Endothelial cell of hepatic sinusoid (primary cell): ENCODE measurements at regions not wholly inside any gene's neighbourhood (a gene's known extent, or its start where the extent isn't known, plus 50 kb on each side); places are given as distances from the start of the nearest gene placed in this dataset.

Experiments
- in situ Hi-C: cut with HindIII; loops from 2 replicates; pipeline ENCODE4 v1.10.0; 2017; ENCODE audit warnings: low sequenced_read_pairs

DNA sequence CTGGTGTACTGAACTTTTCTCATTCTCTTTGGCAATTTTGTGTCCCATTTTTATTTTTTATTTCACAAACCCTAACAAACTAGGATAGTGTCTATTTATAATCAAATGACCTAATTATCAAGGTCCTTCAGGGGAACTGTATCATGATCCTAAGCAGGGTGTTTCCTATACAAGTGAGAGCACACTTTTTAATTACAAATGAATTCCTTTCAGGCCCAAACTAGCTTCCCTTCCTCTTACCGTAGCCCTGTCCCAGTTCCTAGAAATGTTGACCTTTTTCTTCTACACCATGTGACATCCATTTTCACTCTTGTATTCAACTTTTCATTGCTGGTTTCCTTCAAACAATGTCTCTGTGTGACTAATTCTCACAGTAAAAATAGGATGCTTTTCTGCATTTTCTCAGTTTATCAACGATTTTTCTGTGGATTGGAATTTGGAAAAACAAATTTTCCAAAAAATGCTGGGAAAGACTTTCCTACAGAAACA, 411.4 kb downstream of the CCDC91 start:
- in situ Hi-C loops = no loop called here

GRCh38 chr12:28602786-28603185, 412.5 kb downstream of the CCDC91 start:
- in situ Hi-C loops = no loop called here

DNA sequence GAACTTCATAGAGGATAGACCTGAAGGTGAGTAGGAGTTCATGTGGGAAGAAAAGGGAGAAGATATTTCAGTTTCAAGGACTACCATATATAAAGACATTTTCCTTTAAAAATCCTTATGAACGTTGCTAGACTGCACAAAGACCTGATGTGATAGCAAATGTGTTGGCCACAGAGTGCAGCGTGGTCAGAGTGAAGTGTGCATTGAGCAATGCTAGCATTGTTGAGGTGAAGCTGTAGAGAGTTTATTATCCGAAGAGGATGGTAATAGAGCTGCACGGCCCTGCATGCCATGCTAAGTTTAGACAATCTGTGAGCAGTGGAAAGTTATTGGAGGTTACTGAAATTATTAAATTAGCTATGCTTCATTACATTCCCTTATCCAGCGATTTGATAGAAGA, 413.0 kb downstream of the CCDC91 start:
- in situ Hi-C loops = no loop called here

- in situ Hi-C loops = no loop called here
Observed at GRCh38 chr12:28603801-28604200, 413.5 kb downstream of the CCDC91 start.

DNA sequence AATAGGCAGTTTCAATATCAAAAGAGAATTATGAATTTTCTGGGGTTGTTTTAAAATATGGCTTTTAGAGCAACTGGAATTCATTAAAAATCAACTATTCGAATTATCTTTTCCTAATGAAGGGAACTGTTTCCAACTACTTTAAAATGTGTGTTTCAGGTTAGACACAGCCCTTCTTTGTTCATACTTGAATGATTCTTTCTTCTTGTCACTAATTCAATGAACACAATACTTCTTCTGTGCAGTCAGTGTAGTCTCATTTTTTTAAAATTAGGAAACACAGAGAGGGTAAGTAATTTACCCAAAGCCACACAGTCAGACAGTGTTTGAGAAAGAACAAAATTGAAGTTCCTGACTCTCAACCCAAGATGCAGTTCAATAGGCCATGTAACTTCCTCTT, 414.0 kb downstream of the CCDC91 start:
- in situ Hi-C loops = no loop called here

- in situ Hi-C loops = no loop called here
Observed at GRCh38 chr12:28606967-28607557, 416.8 kb downstream of the CCDC91 start.

GRCh38 chr12:28610401-28611114, 420.3 kb downstream of the CCDC91 start:
- in situ Hi-C loops = no loop called here

- in situ Hi-C loops = no loop called here
Observed at GRCh38 chr12:28611115-28611435, 420.8 kb downstream of the CCDC91 start.

GRCh38 chr12:28611449-28611848, 421.2 kb downstream of the CCDC91 start:
- in situ Hi-C loops = no loop called here

GRCh38 chr12:28618171-28618570, 427.9 kb downstream of the CCDC91 start:
- in situ Hi-C loops = no loop called here

- in situ Hi-C loops = no loop called here
Observed at GRCh38 chr12:28618772-28619171, 428.5 kb downstream of the CCDC91 start.

DNA sequence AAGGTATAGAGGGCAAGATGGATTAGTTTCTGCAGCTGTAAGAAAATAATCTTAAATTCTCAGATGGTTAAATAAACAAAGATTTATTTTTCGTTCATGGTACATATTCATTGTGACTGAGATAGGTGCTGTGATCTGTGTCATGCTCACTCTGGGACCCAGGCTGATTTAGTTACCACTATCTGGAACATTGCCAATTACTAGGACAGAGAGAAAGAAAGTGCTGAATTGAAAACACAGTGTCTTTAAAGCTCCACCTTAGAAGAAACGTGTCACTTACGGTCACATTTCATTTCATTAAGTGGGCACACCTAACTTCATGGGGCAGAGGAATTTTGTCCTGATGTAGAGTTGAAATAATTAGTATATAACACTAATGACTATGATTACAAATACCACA, 430.0 kb downstream of the CCDC91 start:
- in situ Hi-C loops = no loop called here

DNA sequence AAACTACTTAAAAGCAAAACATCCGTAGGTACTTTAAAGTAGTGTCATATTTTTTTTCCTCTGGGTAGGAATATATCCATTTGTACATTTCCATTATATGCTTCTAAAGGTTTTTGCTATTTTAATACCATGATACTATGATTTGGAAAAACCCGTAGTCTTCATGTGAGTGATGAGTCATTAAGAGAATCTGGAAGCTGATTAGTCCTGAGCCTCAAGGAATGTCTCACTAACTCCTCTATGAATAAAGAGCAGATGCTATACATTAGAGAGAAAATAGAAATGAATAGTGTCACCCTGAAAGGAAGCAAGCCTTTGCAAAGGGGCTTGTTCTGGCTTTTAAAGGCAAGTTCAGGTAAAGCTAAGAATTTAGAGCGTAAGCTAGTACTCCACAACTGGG, 432.1 kb downstream of the CCDC91 start:
- in situ Hi-C loops = no loop called here

- in situ Hi-C loops = no loop called here
Observed at GRCh38 chr12:28626504-28626903, 436.2 kb downstream of the CCDC91 start.

- in situ Hi-C loops = no loop called here
Observed at GRCh38 chr12:28629691-28630090, 439.4 kb downstream of the CCDC91 start.

DNA sequence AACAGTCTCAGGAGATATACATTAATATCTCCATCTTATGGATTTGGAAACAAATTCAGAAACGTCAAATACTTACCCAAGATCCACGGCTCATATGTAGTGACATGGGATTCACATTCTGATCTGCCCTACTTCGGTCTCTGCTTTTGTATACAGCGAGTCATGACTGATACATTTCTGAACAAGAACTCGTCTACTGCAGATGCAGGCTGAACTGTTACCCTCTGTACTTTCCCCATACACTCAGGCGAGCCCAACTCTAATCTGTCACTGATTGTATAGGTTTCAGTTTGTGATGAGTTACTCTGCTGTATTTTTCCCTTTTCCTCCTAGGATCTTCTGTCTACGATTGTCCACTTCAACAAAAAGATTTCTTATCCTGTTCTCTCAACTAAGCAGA, 441.6 kb downstream of the CCDC91 start:
- in situ Hi-C loops = no loop called here

DNA sequence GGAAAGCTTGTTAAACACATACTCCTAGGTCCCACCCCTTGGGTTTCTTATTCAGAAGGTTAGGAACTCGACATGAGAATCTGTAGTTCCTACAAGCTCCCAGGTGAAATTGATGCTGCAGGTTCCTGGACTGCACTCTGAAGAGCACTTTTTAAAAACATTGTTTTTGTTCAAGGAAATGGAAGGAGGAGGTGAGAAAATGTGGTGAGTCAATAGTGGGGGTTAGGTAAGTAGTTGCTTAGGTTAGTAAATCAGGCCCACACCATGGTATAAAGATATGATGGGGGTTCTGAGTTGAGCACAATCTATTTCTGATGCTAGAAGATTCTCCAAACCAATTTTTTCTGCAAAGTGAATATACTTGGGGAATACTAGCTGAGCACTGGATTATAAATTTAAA, 450.3 kb downstream of the CCDC91 start:
- in situ Hi-C loops = no loop called here

DNA sequence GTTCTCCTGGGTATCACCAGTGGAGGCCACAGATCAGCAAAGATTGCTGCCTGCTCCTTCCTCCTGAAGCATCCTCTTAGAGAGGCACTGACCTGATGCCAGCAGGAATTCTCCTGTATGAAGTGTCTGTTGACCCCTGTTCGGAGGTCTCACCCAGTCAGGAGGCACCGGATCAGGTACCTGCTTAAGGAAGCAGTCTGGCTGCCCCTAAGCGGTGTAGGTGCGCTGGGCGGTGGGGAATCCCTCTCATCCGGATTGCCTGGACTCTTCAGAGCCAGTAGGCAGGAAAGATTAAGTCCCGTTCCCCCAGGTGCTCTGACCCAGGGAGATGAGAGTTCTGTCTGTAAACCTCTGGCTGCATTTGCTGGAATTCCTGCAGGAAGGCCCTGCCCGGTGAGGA, 455.2 kb downstream of the CCDC91 start:
- in situ Hi-C loops = no loop called here

- in situ Hi-C loops = no loop called here
Observed at GRCh38 chr12:28645891-28646290, 455.6 kb downstream of the CCDC91 start.

DNA sequence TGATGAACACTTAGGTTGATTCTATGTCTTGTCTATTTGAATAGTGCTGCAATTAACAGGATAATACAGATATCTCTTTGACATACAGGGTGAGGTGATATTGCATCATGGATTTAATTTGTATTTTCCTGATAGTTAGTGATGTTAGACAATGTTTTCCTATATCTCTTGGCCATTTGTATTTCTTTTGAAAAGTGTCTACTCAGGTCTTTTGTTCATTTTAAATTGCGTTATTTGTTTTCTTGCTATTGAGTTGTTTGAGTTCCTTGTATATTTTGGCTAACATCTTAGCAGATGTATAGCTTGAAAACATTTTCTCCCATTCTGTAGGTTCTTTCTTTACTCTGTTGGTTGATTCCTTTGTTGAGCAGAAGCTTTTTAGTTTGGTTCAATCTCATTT, 460.6 kb downstream of the CCDC91 start:
- in situ Hi-C loops = no loop called here

DNA sequence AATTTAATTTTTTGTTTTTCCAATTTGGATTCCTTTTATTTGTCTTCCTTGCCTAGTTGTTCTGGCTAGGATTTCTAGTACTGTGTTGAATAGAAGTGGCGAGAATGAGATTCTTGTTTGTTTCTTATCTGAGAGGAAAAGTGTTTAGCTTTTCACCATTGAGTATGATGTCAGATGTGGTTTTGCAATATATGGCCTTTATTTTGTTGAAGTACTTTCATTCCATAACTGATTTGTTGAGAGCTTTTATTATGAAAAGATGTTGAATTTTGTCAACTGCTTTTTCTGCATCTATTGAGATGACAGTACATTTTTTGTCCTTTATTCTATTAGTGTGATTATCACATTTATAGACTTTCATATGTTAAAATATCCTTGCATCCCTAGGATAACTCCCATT, 462.0 kb downstream of the CCDC91 start:
- in situ Hi-C loops = no loop called here

DNA sequence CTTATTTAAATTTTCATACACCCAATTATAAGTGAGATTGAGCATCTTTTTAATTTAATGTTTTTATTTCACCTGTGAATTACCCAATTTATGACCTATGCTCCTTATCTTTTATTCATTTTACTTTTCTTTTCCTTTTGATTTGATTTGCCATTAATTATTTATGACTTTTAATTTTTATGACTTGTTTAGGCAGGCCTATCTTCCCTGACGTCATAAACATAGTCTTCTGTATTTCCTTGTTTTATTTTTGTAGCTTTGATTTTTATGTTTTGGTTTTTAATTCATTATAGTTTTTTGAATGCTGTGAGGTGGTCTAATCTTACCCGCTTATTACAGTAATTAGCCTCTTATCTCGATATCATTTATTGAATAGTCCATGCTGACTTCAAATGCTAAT, 467.1 kb upstream of the FAR2 start:
- in situ Hi-C loops = no loop called here

DNA sequence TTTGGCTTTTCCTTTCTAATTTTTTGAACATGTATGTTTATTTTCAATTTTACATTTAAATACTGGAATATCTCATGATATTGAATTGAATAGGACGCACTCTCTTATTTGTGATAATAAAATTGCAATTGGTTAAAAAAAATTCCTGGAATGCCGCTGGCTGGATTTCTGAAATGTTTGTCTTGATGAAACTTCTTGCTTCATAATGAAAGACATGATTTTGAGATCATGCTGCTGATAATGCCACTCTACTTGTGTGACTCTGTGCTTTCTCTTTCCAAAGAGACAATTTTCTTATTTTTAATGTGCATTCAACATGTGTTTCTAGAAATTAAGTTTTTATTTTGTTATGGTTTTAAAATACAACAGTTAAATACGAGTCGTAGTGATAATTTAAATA, 465.7 kb upstream of the FAR2 start:
- in situ Hi-C loops = no loop called here
